GM20431 (cell line): ENCODE measurements at regions not wholly inside any gene's neighbourhood (a gene's known extent, or its start where the extent isn't known, plus 50 kb on each side); places are given as distances from the start of the nearest gene placed in this dataset.

Source experiments
- in situ Hi-C: fragments of 300-500 bp; cut with MseI, MboI; formaldehyde crosslinking; loops from one replicate; pipeline ENCODE4 v1.15.0; 2020; ENCODE audit warnings: low sequenced_read_pairs; ENCODE audit not compliant: unreplicated experiment

DNA sequence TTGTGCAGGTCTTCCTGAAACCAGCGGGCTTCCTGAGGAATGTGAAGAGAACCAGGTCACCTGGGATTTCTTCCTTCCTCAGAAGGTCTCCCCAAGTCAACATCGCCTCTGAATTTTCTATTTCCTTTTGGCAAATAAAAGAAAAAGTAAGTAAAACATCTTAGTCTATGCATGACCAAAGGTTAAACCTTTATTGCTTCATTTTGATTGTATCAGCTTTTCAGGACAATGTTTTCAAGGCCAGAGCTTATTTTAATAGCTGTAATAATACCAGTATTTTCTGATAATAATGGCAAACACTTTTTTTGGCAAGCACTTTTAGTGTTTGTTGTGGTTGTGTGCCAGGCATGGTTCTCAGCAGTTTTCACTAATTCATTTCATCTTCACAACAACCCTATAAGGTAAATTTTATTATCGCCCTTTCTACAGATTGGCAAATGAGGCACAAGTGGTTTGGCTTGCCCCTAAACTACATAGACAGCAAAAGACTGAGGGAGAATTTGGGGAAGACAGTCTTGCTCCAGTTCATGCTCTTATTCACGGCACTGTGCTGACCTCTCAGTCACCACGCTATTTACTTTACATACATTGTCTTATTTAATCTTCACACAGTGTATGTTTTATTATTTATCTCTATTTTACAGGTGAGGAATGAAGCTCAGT lies 110.4 kb downstream of the RPL22L1 start:
- in situ Hi-C loops, result no loop called here

DNA sequence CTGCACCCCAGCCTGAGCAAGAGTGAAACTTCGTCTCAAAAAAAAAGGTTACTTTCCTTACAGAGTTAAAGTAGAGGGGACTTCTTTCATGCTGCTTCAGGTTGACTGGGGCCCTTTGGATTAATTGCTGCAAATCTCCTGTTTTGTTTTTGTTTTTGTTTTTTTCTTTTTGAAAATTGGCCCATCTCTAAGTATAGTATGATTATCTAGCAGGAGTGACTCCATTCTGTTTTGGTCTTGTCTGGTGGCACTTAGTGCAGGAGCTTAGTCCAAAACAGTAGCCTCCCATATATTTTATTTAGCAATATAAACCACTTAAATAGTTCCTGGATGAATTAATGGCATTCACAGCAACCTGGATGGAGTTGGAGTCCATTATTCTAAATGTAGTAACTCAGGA lies 113.0 kb downstream of the RPL22L1 start:
- in situ Hi-C loops, result no loop called here

- in situ Hi-C loops, result no loop called here
These were observed 115.7 kb downstream of the RPL22L1 start for GRCh38 chr3:170754311-170754693.

- in situ Hi-C loops, result no loop called here
These were observed 116.3 kb downstream of the RPL22L1 start for GRCh38 chr3:170753421-170754310.

GRCh38 chr3:170752571-170753155 lies 117.3 kb downstream of the RPL22L1 start:
- in situ Hi-C loops, result no loop called here

GRCh38 chr3:170751899-170752293 lies 118.1 kb downstream of the RPL22L1 start:
- in situ Hi-C loops, result no loop called here

GRCh38 chr3:170751083-170751898 lies 118.7 kb downstream of the RPL22L1 start:
- in situ Hi-C loops, result no loop called here

GRCh38 chr3:170750478-170750830 lies 119.5 kb downstream of the RPL22L1 start:
- in situ Hi-C loops, result no loop called here

- in situ Hi-C loops, result no loop called here
These were observed 120.1 kb downstream of the RPL22L1 start for GRCh38 chr3:170749765-170750477.

DNA sequence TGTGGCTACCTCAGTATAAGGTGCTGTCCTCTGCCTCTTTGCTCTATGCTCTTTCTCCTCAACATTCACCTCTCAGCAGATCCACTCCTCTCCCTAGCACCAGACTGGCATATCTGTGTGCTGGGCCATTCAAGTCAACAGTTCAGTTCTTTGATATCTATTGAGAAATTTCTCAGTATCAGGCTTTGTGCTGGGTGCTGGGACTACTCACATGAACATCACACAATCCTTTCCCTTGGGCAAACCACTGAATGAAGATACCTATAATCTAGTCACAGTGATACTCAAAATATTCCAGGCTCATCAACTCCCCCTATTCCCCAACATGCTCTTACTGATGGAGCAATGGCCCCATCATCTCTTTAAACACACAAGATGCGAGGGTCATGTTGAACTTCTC lies 120.8 kb downstream of the RPL22L1 start:
- in situ Hi-C loops, result no loop called here

DNA sequence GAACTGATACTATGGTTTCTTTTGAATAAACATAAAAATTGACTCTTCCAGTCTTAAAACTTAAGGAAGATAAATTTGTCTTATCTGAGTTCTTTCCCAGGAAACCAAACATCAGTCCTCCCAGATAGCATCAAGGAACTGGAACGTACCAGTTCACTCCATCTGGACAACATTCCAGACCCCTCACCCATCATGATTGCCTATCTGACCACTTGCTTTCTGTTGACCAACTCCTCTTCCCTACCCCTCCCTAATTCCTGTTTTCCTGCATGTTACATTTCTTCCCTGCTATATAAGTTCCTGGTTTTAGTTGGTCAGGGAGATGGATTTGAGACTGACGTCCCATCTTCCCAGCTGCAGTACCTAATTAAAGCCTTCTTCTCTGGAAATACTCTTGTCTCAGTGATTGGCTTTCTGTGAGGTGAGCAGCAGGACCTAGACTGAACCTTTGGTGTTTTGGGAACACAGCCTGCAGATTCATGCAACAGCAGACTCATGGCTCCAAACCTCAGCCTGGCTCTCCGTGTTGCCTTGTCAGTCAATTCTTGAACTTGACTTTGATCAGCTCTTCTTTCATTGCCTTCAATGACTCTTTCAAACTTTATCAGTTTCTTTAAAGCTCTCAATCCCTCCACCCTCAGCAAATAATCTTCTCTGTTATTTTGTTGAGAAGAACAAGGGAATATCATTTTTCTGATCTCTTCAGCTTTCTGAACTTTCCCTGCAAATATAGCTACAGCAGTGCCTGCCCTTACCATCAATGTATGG lies 123.6 kb downstream of the RPL22L1 start:
- in situ Hi-C loops, result no loop called here

- in situ Hi-C loops, result no loop called here
These were observed 124.7 kb downstream of the RPL22L1 start for GRCh38 chr3:170745211-170745718.

GRCh38 chr3:170741756-170742529 lies 128.1 kb downstream of the RPL22L1 start:
- in situ Hi-C loops, result no loop called here

DNA sequence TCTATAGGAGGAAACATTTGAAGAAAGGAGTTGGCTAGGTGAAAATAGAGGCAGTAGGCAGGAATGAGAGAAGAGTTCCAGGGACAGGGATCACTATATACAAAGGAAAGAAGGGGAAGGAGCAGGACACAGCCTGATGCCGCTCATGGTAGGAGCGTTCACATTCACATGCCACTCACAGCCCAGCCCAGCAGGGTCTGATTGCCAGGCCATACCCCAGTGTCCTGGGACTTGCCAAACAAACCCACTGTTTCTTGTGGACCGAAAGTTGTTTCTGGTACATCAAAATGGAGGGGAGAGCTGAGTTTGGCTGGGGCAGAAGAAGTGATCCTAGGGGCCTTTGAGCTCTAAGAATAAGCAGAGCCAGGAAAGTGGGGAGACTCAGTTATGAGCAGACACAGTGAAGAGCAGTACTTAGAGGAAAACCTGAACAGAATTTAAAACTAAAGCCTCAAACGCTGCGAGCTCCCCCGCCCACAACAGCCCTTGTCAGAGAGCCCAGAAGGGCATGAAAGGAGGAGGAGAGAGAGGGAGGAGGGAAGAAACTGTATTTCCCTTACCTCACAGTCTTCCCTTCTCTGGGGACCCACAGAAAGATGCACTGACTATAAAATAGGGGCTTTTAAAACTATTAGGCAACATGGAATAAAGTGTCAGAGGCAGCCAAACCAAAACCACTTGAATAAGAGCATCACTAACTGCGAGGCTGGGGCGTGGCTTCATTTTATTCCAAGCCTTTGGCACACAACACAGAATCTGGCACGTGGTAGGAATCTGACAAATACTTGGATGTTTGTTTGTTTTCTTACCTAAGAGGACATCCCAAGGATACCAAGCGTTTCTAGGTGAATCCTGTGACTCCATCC lies 129.0 kb downstream of the RPL22L1 start:
- in situ Hi-C loops, result no loop called here

GRCh38 chr3:170740285-170740684 lies 129.7 kb downstream of the RPL22L1 start:
- in situ Hi-C loops, result no loop called here

DNA sequence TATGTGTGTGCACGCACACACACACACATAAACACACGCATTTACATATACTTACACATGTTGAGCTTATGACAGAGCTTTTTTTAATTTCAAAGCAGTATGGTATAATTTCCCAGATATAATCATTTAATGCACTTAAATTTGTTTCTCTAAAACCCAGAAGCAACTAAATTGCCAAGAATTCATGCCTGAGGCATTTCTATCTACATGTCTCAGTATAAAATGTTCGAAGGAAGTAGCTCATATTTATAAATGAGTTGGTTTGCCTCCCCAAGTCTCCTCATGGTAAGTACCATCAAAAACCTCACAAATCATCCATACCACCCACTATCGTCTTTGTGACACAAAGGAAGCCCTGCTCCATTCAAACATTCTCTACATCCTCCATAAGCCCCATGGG lies 130.6 kb downstream of the RPL22L1 start:
- in situ Hi-C loops, result no loop called here

DNA sequence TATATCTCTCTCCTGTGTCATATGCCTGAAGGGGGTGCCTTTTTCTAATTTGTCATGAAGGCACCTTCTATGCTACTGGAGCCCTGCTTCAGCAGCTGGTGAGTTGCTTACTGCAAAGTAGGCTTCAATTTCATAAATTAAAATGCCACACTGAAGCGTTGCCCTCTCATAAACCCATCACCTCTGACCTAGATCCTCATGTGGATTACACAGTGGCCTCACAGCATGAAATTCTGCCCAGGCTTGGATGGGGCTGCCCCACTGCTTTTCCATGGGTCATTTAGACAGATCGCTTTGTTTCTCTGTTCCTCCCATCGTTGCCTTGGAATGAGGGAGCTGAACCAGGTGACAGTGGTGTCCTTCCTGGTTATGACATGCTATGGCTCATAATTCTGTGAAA lies 131.2 kb downstream of the RPL22L1 start:
- in situ Hi-C loops, result no loop called here
